ENCODE measurements at regions not wholly inside any gene's neighbourhood (a gene's known extent, or its start where the extent isn't known, plus 50 kb on each side); places are given as distances from the start of the nearest gene placed in this dataset.

- DNase-seq (no peak), ATAC-seq (ENCODE audit: low read depth in 2 of 2) (no peak)
- no peaks in the 10 kb centered on the region for H3K36me3 ChIP-seq (ENCODE audit: control insufficient read depth, insufficient read depth, low read length)
- no peak overlapping the region for H3K27ac ChIP-seq (ENCODE audit: insufficient read depth, low read length, poor library complexity, severe bottlenecking)
- Mint-ChIP-seq H3K4me3 (no peak overlapping the region), H3K27me3 (no peaks in the 10 kb centered on the region), H3K9me3 (no peaks in the 10 kb centered on the region), H3K36me3 (no peaks in the 10 kb centered on the region), H3K27ac (peak overlapping the region in 2 of 3 donors; percentile 11 to 45), H3K4me1 (peaks cover 0 to 4% (median 0%) of the 10 kb centered on the region in 4 donors)
- H3K9me3 ChIP-seq (ENCODE audit: control insufficient read depth in 2 of 2, low read length in 2 of 2), result no peaks in the 10 kb centered on the region
- no peak overlapping the region for H3K4me3 ChIP-seq (ENCODE audit: low read depth, low read length)
- no peaks in the 10 kb centered on the region for H3K27me3 ChIP-seq (ENCODE audit: control insufficient read depth, insufficient read depth, low read length)
- H3K4me1 ChIP-seq (ENCODE audit: control insufficient read depth, insufficient read depth, low read length, poor library complexity, severe bottlenecking), result no peaks in the 10 kb centered on the region
Measured at GRCh38 chr15:20349774-20350498, 191.7 kb downstream of the GOLGA6L6 start.

- Histone ChIP-seq H3K4me3 (ENCODE audit: low read depth, low read length) (no peak overlapping the region), H3K27me3 (ENCODE audit: control insufficient read depth, insufficient read depth, low read length) (no peaks in the 10 kb centered on the region), H3K27ac (ENCODE audit: insufficient read depth, low read length, poor library complexity, severe bottlenecking) (no peak overlapping the region), H3K9me3 (ENCODE audit: control insufficient read depth in 2 of 2, low read length in 2 of 2) (no peaks in the 10 kb centered on the region), H3K36me3 (ENCODE audit: control insufficient read depth, insufficient read depth, low read length) (no peaks in the 10 kb centered on the region), H3K4me1 (ENCODE audit: control insufficient read depth, insufficient read depth, low read length, poor library complexity, severe bottlenecking) (no peaks in the 10 kb centered on the region)
- Mint-ChIP-seq H3K9me3 (no peaks in the 10 kb centered on the region), H3K27ac (no peak overlapping the region), H3K4me1 (peaks cover 0 to 4% (median 0%) of the 10 kb centered on the region in 4 donors), H3K27me3 (no peaks in the 10 kb centered on the region), H3K4me3 (no peak overlapping the region), H3K36me3 (no peaks in the 10 kb centered on the region)
- DNase-seq (no peak), ATAC-seq (ENCODE audit: low read depth in 2 of 2) (no peak)
Measured at GRCh38 chr15:20348900-20349773, 192.5 kb downstream of the GOLGA6L6 start.

GRCh38 chr15:20348291-20348899 is 193.2 kb downstream of the GOLGA6L6 start:
- Histone ChIP-seq H3K27ac (ENCODE audit: insufficient read depth, low read length, poor library complexity, severe bottlenecking) (no peak overlapping the region), H3K27me3 (ENCODE audit: control insufficient read depth, insufficient read depth, low read length) (no peaks in the 10 kb centered on the region), H3K9me3 (ENCODE audit: control insufficient read depth in 2 of 2, low read length in 2 of 2) (no peaks in the 10 kb centered on the region), H3K4me1 (ENCODE audit: control insufficient read depth, insufficient read depth, low read length, poor library complexity, severe bottlenecking) (no peaks in the 10 kb centered on the region), H3K36me3 (ENCODE audit: control insufficient read depth, insufficient read depth, low read length) (no peaks in the 10 kb centered on the region), H3K4me3 (ENCODE audit: low read depth, low read length) (no peak overlapping the region)
- no peak overlapping the region for H3K27ac Mint-ChIP-seq
- peaks cover 0 to 4% (median 0%) of the 10 kb centered on the region in 4 donors for H3K4me1 Mint-ChIP-seq
- H3K4me3 Mint-ChIP-seq, result no peak overlapping the region
- H3K36me3 Mint-ChIP-seq, result no peaks in the 10 kb centered on the region
- no peaks in the 10 kb centered on the region for H3K9me3 Mint-ChIP-seq
- DNase-seq (no peak), ATAC-seq (ENCODE audit: low read depth in 2 of 2) (no peak)
- H3K27me3 Mint-ChIP-seq, result no peaks in the 10 kb centered on the region

- no peak overlapping the region for H3K27ac Mint-ChIP-seq
- H3K4me1 Mint-ChIP-seq, result no peaks in the 10 kb centered on the region
- H3K4me1 ChIP-seq (ENCODE audit: control insufficient read depth, insufficient read depth, low read length, poor library complexity, severe bottlenecking), result no peaks in the 10 kb centered on the region
- H3K4me3 Mint-ChIP-seq, result no peak overlapping the region
- H3K27me3 ChIP-seq (ENCODE audit: control insufficient read depth, insufficient read depth, low read length), result no peaks in the 10 kb centered on the region
- DNase-seq (no peak), ATAC-seq (ENCODE audit: low read depth in 2 of 2) (no peak)
- no peak overlapping the region for H3K4me3 ChIP-seq (ENCODE audit: low read depth, low read length)
- no peaks in the 10 kb centered on the region for H3K36me3 ChIP-seq (ENCODE audit: control insufficient read depth, insufficient read depth, low read length)
- H3K9me3 ChIP-seq (ENCODE audit: control insufficient read depth in 2 of 2, low read length in 2 of 2), result peaks cover 0 to 3% of the 10 kb centered on the region in 2 experiments
- no peak overlapping the region for H3K27ac ChIP-seq (ENCODE audit: insufficient read depth, low read length, poor library complexity, severe bottlenecking)
- H3K36me3 Mint-ChIP-seq, result no peaks in the 10 kb centered on the region
- H3K9me3 Mint-ChIP-seq, result no peaks in the 10 kb centered on the region
- H3K27me3 Mint-ChIP-seq, result no peaks in the 10 kb centered on the region
Measured at GRCh38 chr15:20346082-20346805, 195.4 kb downstream of the GOLGA6L6 start.

- Mint-ChIP-seq H3K9me3 (no peaks in the 10 kb centered on the region), H3K27me3 (no peaks in the 10 kb centered on the region), H3K4me1 (no peaks in the 10 kb centered on the region), H3K4me3 (no peak overlapping the region), H3K27ac (no peak overlapping the region), H3K36me3 (no peaks in the 10 kb centered on the region)
- H3K4me1 ChIP-seq (ENCODE audit: control insufficient read depth, insufficient read depth, low read length, poor library complexity, severe bottlenecking), result no peaks in the 10 kb centered on the region
- ATAC-seq (ENCODE audit: low read depth in 2 of 2) (no peak), DNase-seq (peak in 1 of 3 donors; percentile 0)
- no peak overlapping the region for H3K4me3 ChIP-seq (ENCODE audit: low read depth, low read length)
- H3K27ac ChIP-seq (ENCODE audit: insufficient read depth, low read length, poor library complexity, severe bottlenecking), result no peak overlapping the region
- H3K36me3 ChIP-seq (ENCODE audit: control insufficient read depth, insufficient read depth, low read length), result no peaks in the 10 kb centered on the region
- peaks cover 0 to 8% of the 10 kb centered on the region in 2 experiments for H3K9me3 ChIP-seq (ENCODE audit: control insufficient read depth in 2 of 2, low read length in 2 of 2)
- H3K27me3 ChIP-seq (ENCODE audit: control insufficient read depth, insufficient read depth, low read length), result no peaks in the 10 kb centered on the region
Measured at GRCh38 chr15:20345401-20345958, 196.1 kb downstream of the GOLGA6L6 start.

- Histone ChIP-seq H3K27ac (ENCODE audit: insufficient read depth, low read length, poor library complexity, severe bottlenecking) (no peak overlapping the region), H3K36me3 (ENCODE audit: control insufficient read depth, insufficient read depth, low read length) (no peaks in the 10 kb centered on the region), H3K4me3 (ENCODE audit: low read depth, low read length) (no peak overlapping the region), H3K27me3 (ENCODE audit: control insufficient read depth, insufficient read depth, low read length) (no peaks in the 10 kb centered on the region), H3K4me1 (ENCODE audit: control insufficient read depth, insufficient read depth, low read length, poor library complexity, severe bottlenecking) (no peaks in the 10 kb centered on the region), H3K9me3 (ENCODE audit: control insufficient read depth in 2 of 2, low read length in 2 of 2) (peaks cover 0 to 13% of the 10 kb centered on the region in 2 experiments)
- no peak overlapping the region for H3K27ac Mint-ChIP-seq
- H3K36me3 Mint-ChIP-seq, result no peaks in the 10 kb centered on the region
- H3K9me3 Mint-ChIP-seq, result no peaks in the 10 kb centered on the region
- ATAC-seq (ENCODE audit: low read depth in 2 of 2) (no peak), DNase-seq (peak in 1 of 3 donors; percentile 1)
- H3K4me1 Mint-ChIP-seq, result no peaks in the 10 kb centered on the region
- no peaks in the 10 kb centered on the region for H3K27me3 Mint-ChIP-seq
- no peak overlapping the region for H3K4me3 Mint-ChIP-seq
Measured at GRCh38 chr15:20344601-20345400, 196.8 kb downstream of the GOLGA6L6 start.
